ENCODE measurements at regions not wholly inside any gene's neighbourhood (a gene's known extent, or its start where the extent isn't known, plus 50 kb on each side); places are given as distances from the start of the nearest gene placed in this dataset.

DNA sequence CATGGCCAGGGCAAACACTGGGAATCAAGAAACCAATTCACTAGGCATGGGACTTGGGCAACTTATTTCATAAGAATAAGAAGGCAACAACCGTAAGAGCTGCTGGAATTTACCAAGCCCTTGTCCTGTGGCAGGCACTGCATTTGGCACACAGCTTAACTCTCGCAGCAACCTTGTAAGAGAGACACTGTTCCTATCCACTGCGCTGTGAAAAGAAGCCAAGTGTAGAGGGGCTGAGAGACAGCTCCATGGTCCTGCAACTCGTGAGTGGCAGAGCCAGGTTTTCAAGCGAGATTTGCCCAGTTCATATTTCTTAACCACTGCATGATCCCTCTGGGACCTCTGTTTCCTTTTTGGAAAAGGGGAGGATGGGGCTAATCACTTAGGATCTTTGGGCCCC, 129.3 kb upstream of the STC2 start:
- Histone ChIP-seq H2BK120ac (ENCODE audit: low read depth, low read length) (peak overlapping the region; percentile 56), H3K9me3 (ENCODE audit: control insufficient read depth, low read length) (no peaks in the 10 kb centered on the region), H4K8ac (ENCODE audit: low read length) (peak overlapping the region; percentile 92), H2BK15ac (ENCODE audit: low read depth, poor library complexity, severe bottlenecking) (no peak overlapping the region), H3K14ac (ENCODE audit: low read length in 2 of 2) (no peak overlapping the region), H3K27me3 (ENCODE audit: control insufficient read depth in 1 of 2, insufficient read depth in 1 of 2, low read length in 2 of 2) (no peaks in the 10 kb centered on the region), H3K4me1 (ENCODE audit: control insufficient read depth, insufficient read depth, low read depth, low read length) (peaks cover 6% of the 10 kb centered on the region), H3K4me3 (ENCODE audit: insufficient read depth in 1 of 2, low read depth in 1 of 2, low read length in 2 of 2) (no peak overlapping the region), H4K91ac (ENCODE audit: low read length) (peak overlapping the region; percentile 79), H3K18ac (ENCODE audit: low read depth in 1 of 2, low read length in 2 of 2) (peak overlapping the region; percentile 6 to 76), H3K4ac (ENCODE audit: low read depth in 1 of 2, low read length in 2 of 2) (peak overlapping the region; percentile 27 to 87), H2AFZ (ENCODE audit: low read depth, low read length) (no peak overlapping the region), H3K27ac (ENCODE audit: low read length, poor library complexity, severe bottlenecking) (peak overlapping the region; percentile 8), H3K9ac (ENCODE audit: low read length) (peak overlapping the region; percentile 21), H3K36me3 (ENCODE audit: control insufficient read depth in 1 of 2, insufficient read depth in 2 of 2, low read depth in 1 of 2, low read length in 2 of 2) (no peaks in the 10 kb centered on the region), H2BK5ac (ENCODE audit: low read depth, low read length, poor library complexity, severe bottlenecking) (no peak overlapping the region), H3K23ac (ENCODE audit: low read length in 2 of 2) (no peak overlapping the region), H2AK5ac (ENCODE audit: low read length, severe bottlenecking) (peak overlapping the region; percentile 69), H3K79me1 (replicated peaks; ENCODE audit: low read length, poor library complexity, severe bottlenecking) (no peaks in the 10 kb centered on the region), H3K4me2 (ENCODE audit: low read length, poor library complexity, severe bottlenecking) (no peak overlapping the region), H2BK12ac (ENCODE audit: low read length in 2 of 2) (peak overlapping the region; percentile 94 to 95)
- WGBS, result 53% methylated on average over 3 of the region's 5 CpGs
- DNase-seq, result peak; percentile 86

DNA sequence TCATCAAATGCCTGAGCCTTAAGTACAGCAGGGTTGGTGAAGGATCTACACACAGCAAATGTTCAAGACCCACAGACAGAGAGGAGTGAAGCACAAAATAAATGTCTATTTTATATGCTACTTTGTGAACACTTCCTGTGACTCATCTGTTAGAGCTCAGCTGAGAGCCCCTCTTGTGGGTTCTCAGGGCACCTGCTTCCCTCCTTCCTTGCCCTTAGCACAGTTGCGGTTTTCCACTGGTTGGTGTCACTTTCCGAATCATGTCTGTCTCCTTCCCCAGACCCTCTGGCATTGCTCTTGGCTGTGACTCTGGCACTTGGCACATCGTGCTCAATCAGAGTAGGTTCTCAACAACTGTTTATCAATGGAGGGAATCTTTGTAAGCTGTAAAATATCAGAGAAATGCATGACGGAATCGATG, 128.5 kb upstream of the STC2 start:
- Histone ChIP-seq H3K18ac (ENCODE audit: low read depth in 1 of 2, low read length in 2 of 2) (peak overlapping the region; percentile 6 to 76), H3K4ac (ENCODE audit: low read depth in 1 of 2, low read length in 2 of 2) (peak overlapping the region in 1 of 2 experiments; percentile 87), H3K14ac (ENCODE audit: low read length in 2 of 2) (no peak overlapping the region), H3K27ac (ENCODE audit: low read length, poor library complexity, severe bottlenecking) (peak overlapping the region; percentile 56), H3K23ac (ENCODE audit: low read length in 2 of 2) (no peak overlapping the region), H3K9me3 (ENCODE audit: control insufficient read depth, low read length) (no peaks in the 10 kb centered on the region), H2AFZ (ENCODE audit: low read depth, low read length) (no peak overlapping the region), H3K4me3 (ENCODE audit: insufficient read depth in 1 of 2, low read depth in 1 of 2, low read length in 2 of 2) (no peak overlapping the region), H3K27me3 (ENCODE audit: control insufficient read depth in 1 of 2, insufficient read depth in 1 of 2, low read length in 2 of 2) (no peaks in the 10 kb centered on the region), H3K79me1 (replicated peaks; ENCODE audit: low read length, poor library complexity, severe bottlenecking) (no peaks in the 10 kb centered on the region), H3K4me1 (ENCODE audit: control insufficient read depth, insufficient read depth, low read depth, low read length) (peaks cover 8% of the 10 kb centered on the region), H3K4me2 (ENCODE audit: low read length, poor library complexity, severe bottlenecking) (peak overlapping the region; percentile 24), H3K36me3 (ENCODE audit: control insufficient read depth in 1 of 2, insufficient read depth in 2 of 2, low read depth in 1 of 2, low read length in 2 of 2) (no peaks in the 10 kb centered on the region), H2BK12ac (ENCODE audit: low read length in 2 of 2) (peak overlapping the region; percentile 94 to 95), H2BK15ac (ENCODE audit: low read depth, poor library complexity, severe bottlenecking) (no peak overlapping the region), H2BK5ac (ENCODE audit: low read depth, low read length, poor library complexity, severe bottlenecking) (no peak overlapping the region), H4K91ac (ENCODE audit: low read length) (no peak overlapping the region), H2BK120ac (ENCODE audit: low read depth, low read length) (peak overlapping the region; percentile 56), H2AK5ac (ENCODE audit: low read length, severe bottlenecking) (peak overlapping the region; percentile 54), H3K9ac (ENCODE audit: low read length) (no peak overlapping the region), H4K8ac (ENCODE audit: low read length) (no peak overlapping the region)
- WGBS, result 0% methylated on average over 5 of the region's 5 CpGs
- peak; percentile 97 for DNase-seq

DNA sequence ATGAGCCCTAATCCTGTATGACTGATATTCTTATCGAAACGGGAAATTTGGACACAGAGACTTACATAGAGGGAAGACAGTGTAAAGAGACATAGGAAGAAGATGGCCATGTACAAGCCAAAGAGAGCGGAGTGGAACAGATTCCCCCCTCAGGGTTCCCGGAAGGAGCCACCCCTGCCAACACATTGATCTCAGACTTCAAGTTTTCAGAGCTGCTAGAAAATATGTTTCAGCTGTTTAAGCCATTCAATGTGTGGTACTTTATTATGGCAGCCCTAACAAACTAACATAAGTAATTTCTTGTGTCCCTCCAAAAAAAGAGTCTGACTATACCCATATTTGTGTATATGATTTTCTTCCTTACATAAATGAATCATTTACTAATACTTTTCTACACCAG, 128.0 kb upstream of the STC2 start:
- DNase-seq, result peak; percentile 34

DNA sequence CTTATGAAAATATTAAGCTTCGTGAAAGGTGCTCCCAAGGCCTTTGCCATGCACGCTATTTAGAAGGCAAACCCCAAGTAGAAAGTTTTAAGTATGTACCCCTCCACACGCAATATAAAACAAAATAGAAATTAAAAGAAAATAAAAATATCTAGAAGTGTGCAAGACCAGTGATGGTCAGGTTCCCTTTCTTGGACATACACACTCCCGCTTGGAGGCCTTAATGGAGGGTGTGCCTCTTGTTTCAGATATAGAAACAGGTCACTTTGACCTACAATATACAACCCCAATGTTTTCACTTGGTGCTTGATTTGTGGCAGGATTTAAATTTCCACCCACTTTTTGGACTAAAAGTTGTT, 127.4 kb upstream of the STC2 start:
- no peak overlapping the region for H4K91ac ChIP-seq (ENCODE audit: low read length)
- H2AFZ ChIP-seq (ENCODE audit: low read depth, low read length), result no peak overlapping the region
- 33% methylated on average over 1 of the region's 4 CpGs for WGBS
- H3K27ac ChIP-seq (ENCODE audit: low read length, poor library complexity, severe bottlenecking), result peak overlapping the region; percentile 89
- H3K18ac ChIP-seq (ENCODE audit: low read depth in 1 of 2, low read length in 2 of 2), result peak overlapping the region; percentile 22 to 71
- H3K14ac ChIP-seq (ENCODE audit: low read length in 2 of 2), result no peak overlapping the region
- H4K8ac ChIP-seq (ENCODE audit: low read length), result no peak overlapping the region
- H3K27me3 ChIP-seq (ENCODE audit: control insufficient read depth in 1 of 2, insufficient read depth in 1 of 2, low read length in 2 of 2), result no peaks in the 10 kb centered on the region
- no peak overlapping the region for H2BK12ac ChIP-seq (ENCODE audit: low read length in 2 of 2)
- no peak overlapping the region for H2BK120ac ChIP-seq (ENCODE audit: low read depth, low read length)
- H3K4ac ChIP-seq (ENCODE audit: low read depth in 1 of 2, low read length in 2 of 2), result no peak overlapping the region
- H2BK5ac ChIP-seq (ENCODE audit: low read depth, low read length, poor library complexity, severe bottlenecking), result no peak overlapping the region
- H3K36me3 ChIP-seq (ENCODE audit: control insufficient read depth in 1 of 2, insufficient read depth in 2 of 2, low read depth in 1 of 2, low read length in 2 of 2), result no peaks in the 10 kb centered on the region
- no peak overlapping the region for H3K4me2 ChIP-seq (ENCODE audit: low read length, poor library complexity, severe bottlenecking)
- no peak overlapping the region for H2AK5ac ChIP-seq (ENCODE audit: low read length, severe bottlenecking)
- H3K79me1 ChIP-seq (replicated peaks; ENCODE audit: low read length, poor library complexity, severe bottlenecking), result no peaks in the 10 kb centered on the region
- peak overlapping the region; percentile 76 for H3K9ac ChIP-seq (ENCODE audit: low read length)
- DNase-seq, result no peak
- H3K4me1 ChIP-seq (ENCODE audit: control insufficient read depth, insufficient read depth, low read depth, low read length), result peaks cover 8% of the 10 kb centered on the region
- H2BK15ac ChIP-seq (ENCODE audit: low read depth, poor library complexity, severe bottlenecking), result no peak overlapping the region
- no peaks in the 10 kb centered on the region for H3K9me3 ChIP-seq (ENCODE audit: control insufficient read depth, low read length)
- no peak overlapping the region for H3K4me3 ChIP-seq (ENCODE audit: insufficient read depth in 1 of 2, low read depth in 1 of 2, low read length in 2 of 2)
- no peak overlapping the region for H3K23ac ChIP-seq (ENCODE audit: low read length in 2 of 2)

More for the DNA sequence above, 128.0 kb upstream of the STC2 start:
- peak overlapping the region; percentile 76 for H3K9ac ChIP-seq (ENCODE audit: low read length)
- H3K18ac ChIP-seq (ENCODE audit: low read depth in 1 of 2, low read length in 2 of 2), result peak overlapping the region; percentile 46 to 84
- peak overlapping the region; percentile 78 for H2BK120ac ChIP-seq (ENCODE audit: low read depth, low read length)
- no peak overlapping the region for H3K4me2 ChIP-seq (ENCODE audit: low read length, poor library complexity, severe bottlenecking)
- H4K91ac ChIP-seq (ENCODE audit: low read length), result no peak overlapping the region
- H2AFZ ChIP-seq (ENCODE audit: low read depth, low read length), result no peak overlapping the region
- no peaks in the 10 kb centered on the region for H3K79me1 ChIP-seq (replicated peaks; ENCODE audit: low read length, poor library complexity, severe bottlenecking)
- no peak overlapping the region for H3K14ac ChIP-seq (ENCODE audit: low read length in 2 of 2)
- whole genome bisulfite sequencing, result 76% methylated on average over 3 of the region's 4 CpGs
- peak overlapping the region; percentile 34 for H2AK5ac ChIP-seq (ENCODE audit: low read length, severe bottlenecking)
- no peak overlapping the region for H2BK5ac ChIP-seq (ENCODE audit: low read depth, low read length, poor library complexity, severe bottlenecking)
- peak overlapping the region; percentile 9 for H3K27ac ChIP-seq (ENCODE audit: low read length, poor library complexity, severe bottlenecking)
- H3K9me3 ChIP-seq (ENCODE audit: control insufficient read depth, low read length), result no peaks in the 10 kb centered on the region
- H4K8ac ChIP-seq (ENCODE audit: low read length), result peak overlapping the region; percentile 57
- H3K4ac ChIP-seq (ENCODE audit: low read depth in 1 of 2, low read length in 2 of 2), result peak overlapping the region in 1 of 2 experiments; percentile 87
- no peak overlapping the region for H3K4me3 ChIP-seq (ENCODE audit: insufficient read depth in 1 of 2, low read depth in 1 of 2, low read length in 2 of 2)
- no peaks in the 10 kb centered on the region for H3K27me3 ChIP-seq (ENCODE audit: control insufficient read depth in 1 of 2, insufficient read depth in 1 of 2, low read length in 2 of 2)
- H3K36me3 ChIP-seq (ENCODE audit: control insufficient read depth in 1 of 2, insufficient read depth in 2 of 2, low read depth in 1 of 2, low read length in 2 of 2), result no peaks in the 10 kb centered on the region
- H2BK15ac ChIP-seq (ENCODE audit: low read depth, poor library complexity, severe bottlenecking), result no peak overlapping the region
- H2BK12ac ChIP-seq (ENCODE audit: low read length in 2 of 2), result peak overlapping the region in 1 of 2 experiments; percentile 83
- H3K4me1 ChIP-seq (ENCODE audit: control insufficient read depth, insufficient read depth, low read depth, low read length), result peaks cover 8% of the 10 kb centered on the region
- no peak overlapping the region for H3K23ac ChIP-seq (ENCODE audit: low read length in 2 of 2)
